ENCODE measurements at regions not wholly inside any gene's neighbourhood (a gene's known extent, or its start where the extent isn't known, plus 50 kb on each side); places are given as distances from the start of the nearest gene placed in this dataset.

GRCh38 chr10:37634351-37634880, 223.0 kb downstream of the ZNF248 start:
- CTCF ChIA-PET: no interaction called here
- TF ChIP-seq FOXK2 (IDR thresholded peaks at IDR 0.05) (no peak), TARDBP (IDR thresholded peaks at IDR 0.05) (no peak), BHLHE40 (IDR thresholded peaks at IDR 0.05; ENCODE audit: borderline replicate concordance) (no peak), FOXM1 (IDR thresholded peaks at IDR 0.05; ENCODE audit: borderline replicate concordance) (no peak), PKNOX1 (IDR thresholded peaks at IDR 0.05) (no peak), FOXA1 (IDR thresholded peaks at IDR 0.05) (no peak), ELF4 (IDR thresholded peaks at IDR 0.05) (no peak), HDGF (IDR thresholded peaks at IDR 0.05; ENCODE audit: borderline replicate concordance) (no peak), NFRKB (IDR thresholded peaks at IDR 0.05) (no peak), CTBP1 (IDR thresholded peaks at IDR 0.05; ENCODE audit: borderline replicate concordance) (no peak), ZNF384 (IDR thresholded peaks at IDR 0.05) (no peak), SP1 (IDR thresholded peaks at IDR 0.05) (no peak), ARNT (IDR thresholded peaks at IDR 0.05) (no peak), L3MBTL2 (conservative IDR thresholded peaks at IDR 0.05) (no peak), SUZ12 (IDR thresholded peaks at IDR 0.05) (no peak), LEF1 (IDR thresholded peaks at IDR 0.05; ENCODE audit: borderline replicate concordance) (no peak)
- POLR2A ChIA-PET: no interaction called here
- no peak for DNase-seq (ENCODE audit: extremely low spot score)

DNA sequence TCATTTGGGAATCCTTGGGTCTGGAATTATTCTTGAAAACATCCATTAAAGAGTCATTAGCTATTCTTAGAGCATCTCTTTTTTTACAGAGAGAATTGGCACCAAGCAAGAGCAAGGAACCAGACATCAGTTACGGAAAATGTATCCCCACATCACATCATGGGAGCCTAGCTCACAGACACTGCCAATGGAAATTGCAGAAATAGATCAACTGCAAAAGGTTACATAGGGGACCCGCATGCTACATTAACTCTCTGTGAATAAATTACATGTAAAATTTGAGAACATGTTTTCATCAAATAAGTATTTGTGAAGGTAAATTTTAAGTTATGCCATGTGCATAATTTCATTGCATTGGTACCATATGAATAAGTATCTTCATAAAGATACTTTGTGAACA, 224.8 kb downstream of the ZNF248 start:
- POLR2A ChIA-PET: no interaction called here
- no peak for TF ChIP-seq ELF4 (IDR thresholded peaks at IDR 0.05)
- no peak for DNase-seq (ENCODE audit: extremely low spot score)
- CTCF ChIA-PET: no interaction called here

DNA sequence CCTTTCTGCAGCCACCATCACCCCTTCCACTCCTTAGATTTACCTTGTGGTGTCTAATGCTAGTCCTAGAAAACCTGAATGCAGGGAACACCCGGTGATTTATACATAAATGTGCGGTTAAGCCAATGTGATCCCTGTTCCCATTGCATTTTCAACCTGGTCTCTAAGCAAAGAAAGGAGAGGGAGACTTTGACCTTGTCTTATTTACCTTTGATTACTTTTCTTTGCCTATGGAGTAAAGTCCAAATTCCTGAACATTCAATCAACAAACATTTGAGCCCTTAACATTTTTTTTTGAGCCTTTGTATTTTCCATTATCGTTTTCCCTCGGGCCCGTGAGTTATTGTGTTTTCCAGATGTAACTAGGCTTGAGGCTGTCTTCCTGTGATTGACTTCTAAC, 233.9 kb downstream of the ZNF248 start:
- no peak for DNase-seq (ENCODE audit: extremely low spot score)
- no peak for TF ChIP-seq PKNOX1 (IDR thresholded peaks at IDR 0.05)
- TF ChIP-seq ARNT (IDR thresholded peaks at IDR 0.05): no peak
- TF ChIP-seq HDGF (IDR thresholded peaks at IDR 0.05; ENCODE audit: borderline replicate concordance): no peak
- TF ChIP-seq BHLHE40 (IDR thresholded peaks at IDR 0.05; ENCODE audit: borderline replicate concordance): no peak
- TF ChIP-seq TARDBP (IDR thresholded peaks at IDR 0.05): no peak
- TF ChIP-seq NFRKB (IDR thresholded peaks at IDR 0.05): no peak
- no peak for TF ChIP-seq L3MBTL2 (conservative IDR thresholded peaks at IDR 0.05)
- TF ChIP-seq FOXM1 (IDR thresholded peaks at IDR 0.05; ENCODE audit: borderline replicate concordance): no peak
- TF ChIP-seq ZNF384 (IDR thresholded peaks at IDR 0.05): no peak
- TF ChIP-seq SP1 (IDR thresholded peaks at IDR 0.05): no peak
- no peak for TF ChIP-seq FOXA1 (IDR thresholded peaks at IDR 0.05)
- no peak for TF ChIP-seq LEF1 (IDR thresholded peaks at IDR 0.05; ENCODE audit: borderline replicate concordance)
- ChIA-PET CTCF (no interaction called here), POLR2A (no interaction called here)

GRCh38 chr10:37619336-37619735, 238.1 kb downstream of the ZNF248 start:
- TF ChIP-seq CTBP1 (IDR thresholded peaks at IDR 0.05; ENCODE audit: borderline replicate concordance): no peak
- no peak for TF ChIP-seq FOXK2 (IDR thresholded peaks at IDR 0.05)
- no peak for TF ChIP-seq L3MBTL2 (conservative IDR thresholded peaks at IDR 0.05)
- TF ChIP-seq TARDBP (IDR thresholded peaks at IDR 0.05): no peak
- TF ChIP-seq HDGF (IDR thresholded peaks at IDR 0.05; ENCODE audit: borderline replicate concordance): no peak
- no peak for TF ChIP-seq PKNOX1 (IDR thresholded peaks at IDR 0.05)
- no peak for TF ChIP-seq NFRKB (IDR thresholded peaks at IDR 0.05)
- no peak for TF ChIP-seq ZNF384 (IDR thresholded peaks at IDR 0.05)
- no peak for TF ChIP-seq ELF4 (IDR thresholded peaks at IDR 0.05)
- TF ChIP-seq SP1 (IDR thresholded peaks at IDR 0.05): no peak
- no peak for TF ChIP-seq LEF1 (IDR thresholded peaks at IDR 0.05; ENCODE audit: borderline replicate concordance)
- TF ChIP-seq FOXA1 (IDR thresholded peaks at IDR 0.05): no peak
- TF ChIP-seq BHLHE40 (IDR thresholded peaks at IDR 0.05; ENCODE audit: borderline replicate concordance): no peak
- TF ChIP-seq ARNT (IDR thresholded peaks at IDR 0.05): no peak
- no peak for TF ChIP-seq SUZ12 (IDR thresholded peaks at IDR 0.05)
- CTCF ChIA-PET: no interaction called here
- POLR2A ChIA-PET: no interaction called here
- DNase-seq (ENCODE audit: extremely low spot score): no peak

GRCh38 chr10:37588299-37588698, 269.1 kb downstream of the ZNF248 start:
- POLR2A ChIA-PET: no interaction called here
- TF ChIP-seq ARNT (IDR thresholded peaks at IDR 0.05) (no peak), HDGF (IDR thresholded peaks at IDR 0.05; ENCODE audit: borderline replicate concordance) (no peak)
- no peak for DNase-seq (ENCODE audit: extremely low spot score)
- CTCF ChIA-PET: no interaction called here

GRCh38 chr10:37584643-37585042, 272.8 kb downstream of the ZNF248 start:
- POLR2A ChIA-PET: no interaction called here
- CTCF ChIA-PET: no interaction called here
- no peak for TF ChIP-seq SP1 (IDR thresholded peaks at IDR 0.05)
- DNase-seq (ENCODE audit: extremely low spot score): no peak

GRCh38 chr10:37582237-37582636, 275.2 kb downstream of the ZNF248 start:
- ChIA-PET CTCF (no interaction called here), POLR2A (no interaction called here)
- TF ChIP-seq CTBP1 (IDR thresholded peaks at IDR 0.05; ENCODE audit: borderline replicate concordance): no peak
- TF ChIP-seq FOXA1 (IDR thresholded peaks at IDR 0.05): no peak
- no peak for TF ChIP-seq ZNF384 (IDR thresholded peaks at IDR 0.05)
- TF ChIP-seq SUZ12 (IDR thresholded peaks at IDR 0.05): no peak

More at GRCh38 chr10:37582237-37582636, 275.2 kb downstream of the ZNF248 start:
- no peak for DNase-seq (ENCODE audit: extremely low spot score)
